ENCODE measurements at regions not wholly inside any gene's neighbourhood (a gene's known extent, or its start where the extent isn't known, plus 50 kb on each side); places are given as distances from the start of the nearest gene placed in this dataset.
A peak's percentile ranks its signal among the peaks of the same experiment; 100 is the strongest.
"Not testable (repeated sequence)": the region's sequence is repeated elsewhere in the genome, so short reads cannot be mapped to it uniquely, and the experiment has no call there.

DNA sequence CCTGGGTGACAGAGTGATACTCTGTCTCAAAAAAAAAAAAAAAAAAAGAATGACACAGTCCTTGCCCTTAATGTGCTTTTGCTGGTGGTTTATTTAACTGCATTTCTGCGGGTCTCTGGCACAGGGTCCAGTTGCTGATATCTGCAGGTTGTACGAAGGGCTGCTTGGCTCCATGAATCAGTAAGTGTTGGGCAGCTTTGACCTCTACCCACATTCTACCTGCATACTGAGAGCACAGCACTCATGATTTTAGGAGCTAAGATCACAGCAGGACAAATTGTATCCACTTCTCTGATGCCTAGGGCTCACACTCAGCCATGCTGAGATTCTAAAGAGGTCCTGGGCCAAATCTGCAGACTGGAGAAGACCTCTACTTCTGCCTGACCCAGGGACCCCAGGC, 119.4 kb upstream of the MYCN start:
- Histone ChIP-seq H2AFZ (ENCODE audit: insufficient read depth, low read length, poor library complexity) (no peak overlapping the region), H4K12ac (ENCODE audit: low read depth, low read length) (no peak overlapping the region), H2AK5ac (ENCODE audit: low read length) (no peak overlapping the region), H3K4me3 (ENCODE audit: low read depth, low read length) (no peak overlapping the region), H2BK120ac (ENCODE audit: insufficient read depth, low read length, poor library complexity) (no peak overlapping the region), H3K27ac (ENCODE audit: low read depth, low read length) (no peak overlapping the region), H3K4me1 (ENCODE audit: control insufficient read depth in 1 of 2, insufficient read depth in 2 of 2, low read length in 2 of 2) (peaks cover 17 to 25% of the 10 kb centered on the region in 2 experiments), H3K9me3 (ENCODE audit: insufficient read depth, low read depth, low read length) (no peaks in the 10 kb centered on the region), H3K79me2 (ENCODE audit: control insufficient read depth, insufficient read depth, low read length, poor library complexity) (no peaks in the 10 kb centered on the region), H3K4me2 (ENCODE audit: low read length) (no peak overlapping the region), H3K23ac (ENCODE audit: low read length) (no peak overlapping the region), H4K91ac (ENCODE audit: low read depth, low read length) (no peak overlapping the region), H3K18ac (ENCODE audit: low read length) (no peak overlapping the region), H3K79me1 (ENCODE audit: low read length) (peaks cover 20% of the 10 kb centered on the region), H3K9ac (ENCODE audit: low read length) (no peak overlapping the region), H2BK5ac (ENCODE audit: low read depth, low read length, poor library complexity) (no peak overlapping the region), H4K8ac (ENCODE audit: low read depth, low read length) (no peak overlapping the region), H3K14ac (ENCODE audit: low read length) (no peak overlapping the region), H2BK12ac (ENCODE audit: low read length) (no peak overlapping the region), H3K4ac (ENCODE audit: low read depth, low read length) (no peak overlapping the region), H3K27me3 (ENCODE audit: insufficient read depth, low read length) (no peaks in the 10 kb centered on the region), H3K36me3 (ENCODE audit: control insufficient read depth in 1 of 2, insufficient read depth in 2 of 2, low read length in 2 of 2) (no peaks in the 10 kb centered on the region)
- no CpG with 5 or more reads among the region's 2 CpGs for WGBS (ENCODE audit: extremely low coverage, insufficient coverage, insufficient read length)
- DNase-seq, result peak in 1 of 2 donors; percentile 70

- no peak overlapping the region for H2BK5ac ChIP-seq (ENCODE audit: low read depth, low read length, poor library complexity)
- no peak overlapping the region for H3K4me3 ChIP-seq (ENCODE audit: low read depth, low read length)
- H2BK120ac ChIP-seq (ENCODE audit: insufficient read depth, low read length, poor library complexity), result peak overlapping the region; percentile 75
- H2AFZ ChIP-seq (ENCODE audit: insufficient read depth, low read length, poor library complexity), result no peak overlapping the region
- peak overlapping the region; percentile 66 for H4K91ac ChIP-seq (ENCODE audit: low read depth, low read length)
- H2BK12ac ChIP-seq (ENCODE audit: low read length), result no peak overlapping the region
- no peak overlapping the region for H3K27ac ChIP-seq (ENCODE audit: low read depth, low read length)
- no peaks in the 10 kb centered on the region for H3K79me2 ChIP-seq (ENCODE audit: control insufficient read depth, insufficient read depth, low read length, poor library complexity)
- peak overlapping the region; percentile 6 for H2AK5ac ChIP-seq (ENCODE audit: low read length)
- H3K18ac ChIP-seq (ENCODE audit: low read length), result no peak overlapping the region
- H3K4ac ChIP-seq (ENCODE audit: low read depth, low read length), result no peak overlapping the region
- peaks cover 25 to 36% of the 10 kb centered on the region in 2 experiments for H3K4me1 ChIP-seq (ENCODE audit: control insufficient read depth in 1 of 2, insufficient read depth in 2 of 2, low read length in 2 of 2)
- DNase-seq, result no peak
- H3K14ac ChIP-seq (ENCODE audit: low read length), result no peak overlapping the region
- H3K27me3 ChIP-seq (ENCODE audit: insufficient read depth, low read length), result no peaks in the 10 kb centered on the region
- no peak overlapping the region for H4K8ac ChIP-seq (ENCODE audit: low read depth, low read length)
- no peaks in the 10 kb centered on the region for H3K9me3 ChIP-seq (ENCODE audit: insufficient read depth, low read depth, low read length)
- H3K9ac ChIP-seq (ENCODE audit: low read length), result no peak overlapping the region
- H3K36me3 ChIP-seq (ENCODE audit: control insufficient read depth in 1 of 2, insufficient read depth in 2 of 2, low read length in 2 of 2), result no peaks in the 10 kb centered on the region
- H3K23ac ChIP-seq (ENCODE audit: low read length), result no peak overlapping the region
- no peak overlapping the region for H4K12ac ChIP-seq (ENCODE audit: low read depth, low read length)
- no peak overlapping the region for H3K4me2 ChIP-seq (ENCODE audit: low read length)
- H3K79me1 ChIP-seq (ENCODE audit: low read length), result peaks cover 24% of the 10 kb centered on the region
- WGBS (ENCODE audit: extremely low coverage, insufficient coverage, insufficient read length), result no CpG with 5 or more reads among the region's 9 CpGs
These were observed 118.0 kb upstream of the MYCN start for GRCh38 chr2:15822151-15823044.

- Histone ChIP-seq H2BK120ac (ENCODE audit: insufficient read depth, low read length, poor library complexity) (no peak overlapping the region), H3K36me3 (ENCODE audit: control insufficient read depth in 1 of 2, insufficient read depth in 2 of 2, low read length in 2 of 2) (no peaks in the 10 kb centered on the region), H4K12ac (ENCODE audit: low read depth, low read length) (no peak overlapping the region), H3K9ac (ENCODE audit: low read length) (no peak overlapping the region), H3K27ac (ENCODE audit: low read depth, low read length) (no peak overlapping the region), H3K4me1 (ENCODE audit: control insufficient read depth in 1 of 2, insufficient read depth in 2 of 2, low read length in 2 of 2) (peaks cover 23 to 30% of the 10 kb centered on the region in 2 experiments), H4K8ac (ENCODE audit: low read depth, low read length) (no peak overlapping the region), H3K23ac (ENCODE audit: low read length) (no peak overlapping the region), H4K91ac (ENCODE audit: low read depth, low read length) (no peak overlapping the region), H3K9me3 (ENCODE audit: insufficient read depth, low read depth, low read length) (no peaks in the 10 kb centered on the region), H2BK5ac (ENCODE audit: low read depth, low read length, poor library complexity) (no peak overlapping the region), H3K27me3 (ENCODE audit: insufficient read depth, low read length) (no peaks in the 10 kb centered on the region), H3K4me2 (ENCODE audit: low read length) (no peak overlapping the region), H3K79me1 (ENCODE audit: low read length) (peaks cover 19% of the 10 kb centered on the region), H3K14ac (ENCODE audit: low read length) (no peak overlapping the region), H3K79me2 (ENCODE audit: control insufficient read depth, insufficient read depth, low read length, poor library complexity) (no peaks in the 10 kb centered on the region), H2AK5ac (ENCODE audit: low read length) (no peak overlapping the region), H3K4ac (ENCODE audit: low read depth, low read length) (no peak overlapping the region), H2AFZ (ENCODE audit: insufficient read depth, low read length, poor library complexity) (no peak overlapping the region), H2BK12ac (ENCODE audit: low read length) (no peak overlapping the region), H3K18ac (ENCODE audit: low read length) (no peak overlapping the region), H3K4me3 (ENCODE audit: low read depth, low read length) (no peak overlapping the region)
- WGBS (ENCODE audit: extremely low coverage, insufficient coverage, insufficient read length), result no CpG with 5 or more reads among the region's 10 CpGs
- no peak for DNase-seq
These were observed 116.6 kb upstream of the MYCN start for GRCh38 chr2:15823459-15824396.

GRCh38 chr2:15824467-15824866, 115.9 kb upstream of the MYCN start:
- not testable (repeated sequence) for H2AK5ac ChIP-seq (ENCODE audit: low read length); H2AFZ ChIP-seq (ENCODE audit: insufficient read depth, low read length, poor library complexity); H3K4me3 ChIP-seq (ENCODE audit: low read depth, low read length); H3K36me3 ChIP-seq (ENCODE audit: control insufficient read depth in 1 of 2, insufficient read depth in 2 of 2, low read length in 2 of 2); H3K27me3 ChIP-seq (ENCODE audit: insufficient read depth, low read length); H3K79me2 ChIP-seq (ENCODE audit: control insufficient read depth, insufficient read depth, low read length, poor library complexity); H4K12ac ChIP-seq (ENCODE audit: low read depth, low read length); H3K14ac ChIP-seq (ENCODE audit: low read length); H3K4me2 ChIP-seq (ENCODE audit: low read length); H3K9me3 ChIP-seq (ENCODE audit: insufficient read depth, low read depth, low read length); H4K8ac ChIP-seq (ENCODE audit: low read depth, low read length); H3K27ac ChIP-seq (ENCODE audit: low read depth, low read length); H3K9ac ChIP-seq (ENCODE audit: low read length); H3K4ac ChIP-seq (ENCODE audit: low read depth, low read length); H3K18ac ChIP-seq (ENCODE audit: low read length); H3K23ac ChIP-seq (ENCODE audit: low read length); H2BK5ac ChIP-seq (ENCODE audit: low read depth, low read length, poor library complexity); H2BK12ac ChIP-seq (ENCODE audit: low read length); DNase-seq
- H3K79me1 ChIP-seq (ENCODE audit: low read length), result peaks cover 14% of the 10 kb centered on the region
- peak overlapping the region; percentile 52 for H4K91ac ChIP-seq (ENCODE audit: low read depth, low read length)
- peak overlapping the region; percentile 4 for H2BK120ac ChIP-seq (ENCODE audit: insufficient read depth, low read length, poor library complexity)
- H3K4me1 ChIP-seq (ENCODE audit: control insufficient read depth in 1 of 2, insufficient read depth in 2 of 2, low read length in 2 of 2), result peaks cover 18 to 25% of the 10 kb centered on the region in 2 experiments
- no CpG with 5 or more reads among the region's 7 CpGs for WGBS (ENCODE audit: extremely low coverage, insufficient coverage, insufficient read length)

Measured in trophoblast cell (in vitro differentiated cells and primary cell).